Neural progenitor cell (in vitro differentiated cells): ENCODE measurements at regions not wholly inside any gene's neighbourhood (a gene's known extent, or its start where the extent isn't known, plus 50 kb on each side); places are given as distances from the start of the nearest gene placed in this dataset.

Experiments
- DNase-seq: peaks from one replicate; pipeline ENCODE4 v3.0.0-alpha.2; 2016; ENCODE audit warnings: low spot score
- H2AFZ ChIP-seq: fragments of 200-600 bp; sonication (generic); replicated peaks from 2 replicates; pipeline ENCODE4 v1.6.1; 2016; ENCODE audit warnings: antibody characterized with exemption
- H3F3A ChIP-seq: fragments of 200-600 bp; sonication (generic); 2 replicates; pipeline ENCODE4 v1.6.1; 2016; ENCODE audit warnings: antibody characterized with exemption, low read depth
- H3K27ac ChIP-seq: fragments of 200-600 bp; sonication (generic); 2 replicates; pipeline ENCODE4 v1.5.1; 2016; ENCODE audit warnings: mild to moderate bottlenecking
- H3K27me3 ChIP-seq: fragments of 200-600 bp; sonication (generic); 2 replicates; pipeline ENCODE4 v1.6.1; 2016; ENCODE audit warnings: mild to moderate bottlenecking, moderate library complexity
- H3K36me3 ChIP-seq: fragments of 200-600 bp; sonication (generic); 2 replicates; pipeline ENCODE4 v1.5.1; 2016
- H3K4me1 ChIP-seq: fragments of 200-600 bp; sonication (generic); 2 replicates; pipeline ENCODE4 v1.6.1; 2016; ENCODE audit warnings: mixed run types
- H3K4me2 ChIP-seq: fragments of 200-600 bp; sonication (generic); 2 replicates; pipeline ENCODE4 v1.6.1; 2016
- H3K4me3 ChIP-seq: fragments of 200-600 bp; sonication (generic); 2 replicates; pipeline ENCODE4 v1.5.1; 2016
- H3K79me2 ChIP-seq: fragments of 200-600 bp; sonication (generic); 2 replicates; pipeline ENCODE4 v1.6.1; 2016; ENCODE audit warnings: low read depth
- H3K9ac ChIP-seq: fragments of 200-600 bp; sonication (generic); 2 replicates; pipeline ENCODE4 v1.6.1; 2016
- H3K9me3 ChIP-seq: fragments of 200-600 bp; sonication (generic); 2 replicates; pipeline ENCODE4 v1.5.1; 2016; ENCODE audit warnings: low read depth
- H4K20me1 ChIP-seq: fragments of 200-600 bp; sonication (generic); 2 replicates; pipeline ENCODE4 v1.6.1; 2016; ENCODE audit warnings: low read depth
- H3K27ac Mint-ChIP-seq: 3 replicates; pipeline ENCODE4 v1.8.0; 2021; ENCODE audit warnings: mixed read lengths
- H3K27me3 Mint-ChIP-seq: 2 replicates; pipeline ENCODE4 v1.8.0; 2022; ENCODE audit warnings: low read depth, mild to moderate bottlenecking, inconsistent platforms, moderate library complexity, mixed read lengths; ENCODE audit not compliant: insufficient read depth
- H3K36me3 Mint-ChIP-seq: 3 replicates; pipeline ENCODE4 v1.8.0; 2021; ENCODE audit warnings: mixed read lengths
- H3K4me1 Mint-ChIP-seq: 3 replicates; pipeline ENCODE4 v1.8.0; 2021; ENCODE audit warnings: mixed read lengths
- H3K4me3 Mint-ChIP-seq: 3 replicates; pipeline ENCODE4 v1.8.0; 2021; ENCODE audit warnings: mild to moderate bottlenecking, moderate library complexity, mixed read lengths
- H3K9me3 Mint-ChIP-seq: 3 replicates; pipeline ENCODE4 v1.8.0; 2020; ENCODE audit warnings: mixed read lengths
- CTCF ChIP-seq: fragments of 200-600 bp; sonication (generic); IDR thresholded peaks from 2 replicates; pipeline ENCODE4 v1.5.1; 2017; ENCODE audit warnings: antibody characterized with exemption, mild to moderate bottlenecking
- EZH2 ChIP-seq: fragments of 200-600 bp; sonication (generic); IDR thresholded peaks from 2 replicates; pipeline ENCODE4 v1.6.1; 2017; ENCODE audit warnings: antibody characterized with exemption, mild to moderate bottlenecking, moderate library complexity
- EZH2phosphoT487 ChIP-seq: fragments of 200-600 bp; sonication (generic); IDR thresholded peaks from 2 replicates; pipeline ENCODE4 v1.6.1; 2017; ENCODE audit warnings: antibody characterized with exemption

GRCh38 chr16:52149003-52149402 is 397.9 kb downstream of the TOX3 start:
- DNase-seq, result no peak
- H3K4me1 Mint-ChIP-seq, result no peaks in the 10 kb centered on the region
- Histone ChIP-seq H3K79me2 (no peaks in the 10 kb centered on the region), H3K27ac (no peak overlapping the region), H3K27me3 (no peaks in the 10 kb centered on the region), H3K36me3 (no peaks in the 10 kb centered on the region), H4K20me1 (no peaks in the 10 kb centered on the region), H3K4me1 (no peaks in the 10 kb centered on the region), H3K4me2 (no peak overlapping the region), H3F3A (no peaks in the 10 kb centered on the region), H3K9ac (no peak overlapping the region), H3K9me3 (no peaks in the 10 kb centered on the region), H3K4me3 (no peak overlapping the region), H2AFZ (no peak overlapping the region)
- H3K36me3 Mint-ChIP-seq, result no peaks in the 10 kb centered on the region
- no peak overlapping the region for H3K4me3 Mint-ChIP-seq
- H3K27me3 Mint-ChIP-seq, result no peaks in the 10 kb centered on the region
- H3K27ac Mint-ChIP-seq, result no peak overlapping the region
- H3K9me3 Mint-ChIP-seq, result no peaks in the 10 kb centered on the region
- TF ChIP-seq EZH2phosphoT487 (no peak), CTCF (no peak), EZH2 (no peak)

GRCh38 chr16:52141871-52142270 is 405.1 kb downstream of the TOX3 start:
- no peak overlapping the region for H3K9ac ChIP-seq
- Mint-ChIP-seq H3K4me1 (peaks cover 3% of the 10 kb centered on the region), H3K9me3 (no peaks in the 10 kb centered on the region), H3K4me3 (no peak overlapping the region), H3K27me3 (peaks cover 3% of the 10 kb centered on the region), H3K36me3 (no peaks in the 10 kb centered on the region), H3K27ac (no peak overlapping the region)
- no peaks in the 10 kb centered on the region for H3K4me1 ChIP-seq
- H3K9me3 ChIP-seq, result no peaks in the 10 kb centered on the region
- no peak overlapping the region for H3K27ac ChIP-seq
- H3F3A ChIP-seq, result no peaks in the 10 kb centered on the region
- DNase-seq, result no peak
- no peaks in the 10 kb centered on the region for H3K79me2 ChIP-seq
- no peak overlapping the region for H2AFZ ChIP-seq
- H3K36me3 ChIP-seq, result no peaks in the 10 kb centered on the region
- H3K4me2 ChIP-seq, result no peak overlapping the region
- no peak overlapping the region for H3K4me3 ChIP-seq
- H4K20me1 ChIP-seq, result no peaks in the 10 kb centered on the region
- TF ChIP-seq CTCF (no peak), EZH2 (no peak), EZH2phosphoT487 (no peak)
- H3K27me3 ChIP-seq, result no peaks in the 10 kb centered on the region

- H4K20me1 ChIP-seq, result no peaks in the 10 kb centered on the region
- no peak overlapping the region for H3K27ac Mint-ChIP-seq
- H3K36me3 ChIP-seq, result no peaks in the 10 kb centered on the region
- H3K4me1 Mint-ChIP-seq, result peaks cover 17% of the 10 kb centered on the region
- H3K9ac ChIP-seq, result no peak overlapping the region
- no peaks in the 10 kb centered on the region for H3K27me3 Mint-ChIP-seq
- no peak overlapping the region for H3K4me2 ChIP-seq
- H3K4me1 ChIP-seq, result no peaks in the 10 kb centered on the region
- no peak overlapping the region for H3K4me3 Mint-ChIP-seq
- no peak for TF ChIP-seq EZH2
- TF ChIP-seq EZH2phosphoT487, result no peak
- peak overlapping the region; percentile 57 for H2AFZ ChIP-seq
- H3K27ac ChIP-seq, result no peak overlapping the region
- peaks cover 13% of the 10 kb centered on the region for H3F3A ChIP-seq
- no peaks in the 10 kb centered on the region for H3K9me3 Mint-ChIP-seq
- H3K4me3 ChIP-seq, result no peak overlapping the region
- H3K36me3 Mint-ChIP-seq, result no peaks in the 10 kb centered on the region
- no peaks in the 10 kb centered on the region for H3K79me2 ChIP-seq
- H3K27me3 ChIP-seq, result no peaks in the 10 kb centered on the region
- H3K9me3 ChIP-seq, result no peaks in the 10 kb centered on the region
- DNase-seq, result no peak
Observed at GRCh38 chr16:52128361-52128760, 418.6 kb downstream of the TOX3 start.

- Histone ChIP-seq H3K27me3 (no peaks in the 10 kb centered on the region), H3K27ac (no peak overlapping the region), H3K4me2 (no peak overlapping the region), H3F3A (peaks cover 12% of the 10 kb centered on the region), H3K9me3 (peaks cover 13% of the 10 kb centered on the region), H3K9ac (no peak overlapping the region), H4K20me1 (no peaks in the 10 kb centered on the region), H3K4me3 (no peak overlapping the region), H2AFZ (no peak overlapping the region), H3K79me2 (no peaks in the 10 kb centered on the region), H3K36me3 (no peaks in the 10 kb centered on the region), H3K4me1 (no peaks in the 10 kb centered on the region)
- H3K9me3 Mint-ChIP-seq, result peaks cover 15% of the 10 kb centered on the region
- H3K27ac Mint-ChIP-seq, result no peak overlapping the region
- no peak overlapping the region for H3K4me3 Mint-ChIP-seq
- H3K4me1 Mint-ChIP-seq, result peaks cover 7% of the 10 kb centered on the region
- peaks cover 2% of the 10 kb centered on the region for H3K36me3 Mint-ChIP-seq
- no peak for TF ChIP-seq EZH2
- TF ChIP-seq CTCF, result no peak
- no peaks in the 10 kb centered on the region for H3K27me3 Mint-ChIP-seq
- no peak for DNase-seq
Observed at GRCh38 chr16:52123842-52124241, 423.1 kb downstream of the TOX3 start.
